Glutamatergic neuron (in vitro differentiated cells): ENCODE measurements at regions not wholly inside any gene's neighbourhood (a gene's known extent, or its start where the extent isn't known, plus 50 kb on each side); places are given as distances from the start of the nearest gene placed in this dataset.

Experiments
- DNase-seq: peaks from one replicate; pipeline ENCODE4 v3.0.0; 2022
- H3K27ac Mint-ChIP-seq: one replicate; pipeline ENCODE4 v1.8.0; 2020; ENCODE audit warnings: mild to moderate bottlenecking, mixed read lengths, inconsistent platforms; ENCODE audit not compliant: unreplicated experiment
- H3K27me3 Mint-ChIP-seq: one replicate; pipeline ENCODE4 v1.8.0; 2020; ENCODE audit warnings: mild to moderate bottlenecking, moderate library complexity, mixed read lengths, inconsistent platforms; ENCODE audit not compliant: unreplicated experiment
- H3K36me3 Mint-ChIP-seq: one replicate; pipeline ENCODE4 v1.8.0; 2020; ENCODE audit warnings: mild to moderate bottlenecking, mixed read lengths, inconsistent platforms; ENCODE audit not compliant: unreplicated experiment
- H3K4me1 Mint-ChIP-seq: one replicate; pipeline ENCODE4 v1.8.0; 2020; ENCODE audit warnings: mild to moderate bottlenecking, low read depth, mixed read lengths, inconsistent platforms; ENCODE audit not compliant: unreplicated experiment
- H3K4me3 Mint-ChIP-seq: one replicate; pipeline ENCODE4 v1.8.0; 2020; ENCODE audit warnings: mild to moderate bottlenecking, mixed read lengths, inconsistent platforms; ENCODE audit not compliant: unreplicated experiment
- H3K9me3 Mint-ChIP-seq: one replicate; pipeline ENCODE4 v1.8.0; 2020; ENCODE audit warnings: mild to moderate bottlenecking, moderate library complexity, mixed read lengths, inconsistent platforms; ENCODE audit not compliant: unreplicated experiment
- CTCF ChIP-seq: fragments of 200-600 bp; sonication (generic); IDR thresholded peaks from one replicate; pipeline ENCODE4 v1.5.0; 2021; ENCODE audit not compliant: partially characterized antibody, unreplicated experiment

DNA sequence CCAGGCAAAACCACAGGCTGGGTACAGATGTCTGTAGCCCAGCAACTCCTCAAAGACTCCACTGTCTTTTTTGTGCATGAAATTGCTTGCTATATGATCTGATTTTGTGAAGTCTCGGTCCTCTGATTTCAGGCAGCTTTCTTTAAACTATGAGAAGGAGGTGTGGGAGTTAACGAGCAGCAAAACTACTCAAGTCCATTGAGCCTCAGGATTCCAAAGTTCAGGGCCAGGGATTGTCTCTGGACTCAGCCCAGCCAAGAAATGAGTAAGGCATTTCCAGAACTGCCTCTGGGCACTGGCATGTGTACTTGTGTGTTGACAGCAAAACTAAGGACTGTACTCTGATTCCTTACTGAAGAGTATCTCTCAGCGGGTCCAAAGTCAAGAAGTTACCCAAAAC is 53.4 kb upstream of the GLIS3 start:
- H3K4me3 Mint-ChIP-seq, result no peak overlapping the region
- no peaks in the 10 kb centered on the region for H3K9me3 Mint-ChIP-seq
- H3K36me3 Mint-ChIP-seq, result no peaks in the 10 kb centered on the region
- peaks cover 2% of the 10 kb centered on the region for H3K27me3 Mint-ChIP-seq
- DNase-seq, result no peak
- no peak for TF ChIP-seq CTCF
- H3K4me1 Mint-ChIP-seq, result no peaks in the 10 kb centered on the region
- H3K27ac Mint-ChIP-seq, result no peak overlapping the region

- DNase-seq, result no peak
- peaks cover 2% of the 10 kb centered on the region for H3K27me3 Mint-ChIP-seq
- H3K9me3 Mint-ChIP-seq, result no peaks in the 10 kb centered on the region
- H3K4me1 Mint-ChIP-seq, result peaks cover 4% of the 10 kb centered on the region
- no peak overlapping the region for H3K27ac Mint-ChIP-seq
- H3K4me3 Mint-ChIP-seq, result no peak overlapping the region
- no peaks in the 10 kb centered on the region for H3K36me3 Mint-ChIP-seq
- TF ChIP-seq CTCF, result no peak
These were observed 50.0 kb upstream of the GLIS3 start for GRCh38 chr9:4349816-4350418.
